CD4-positive, alpha-beta T cell (primary cell): ENCODE measurements at regions not wholly inside any gene's neighbourhood (a gene's known extent, or its start where the extent isn't known, plus 50 kb on each side); places are given as distances from the start of the nearest gene placed in this dataset.

Source experiments
- ATAC-seq: fragments of 200-7000 bp; cut with Tn5 transposase; one replicate; pipeline ENCODE4 v1.10.0; 2022; ENCODE audit warnings: mild to moderate bottlenecking; ENCODE audit not compliant: poor library complexity
- CTCF ChIA-PET: fragments of 350-600 bp; sonication (Branson Sonifier 250); formaldehyde crosslinking; loops from one replicate; lab custom pipeline; 2021; ENCODE audit warnings: antibody characterized with exemption, inconsistent platforms; lab: Charles Lee
- POLR2A ChIA-PET: fragments of 350-600 bp; sonication (Branson Sonifier 250); formaldehyde crosslinking; loops from one replicate; lab custom pipeline; 2021; ENCODE audit warnings: antibody characterized with exemption, inconsistent platforms; lab: Charles Lee
- DNase-seq, 14 experiments: peaks; one replicate each; pipeline ENCODE4 v3.0.0-alpha.2; 2013 to 2020; ENCODE audit warnings: mixed read lengths in 2 of 14
- H3K27ac ChIP-seq, 2 donors: one replicate each; pipeline versions ENCODE4 v1.5.1 to v1.7.0; 2013; ENCODE audit warnings: low read length in 2 of 2, low read depth in 1 of 2, mild to moderate bottlenecking in 1 of 2
- H3K27me3 ChIP-seq, 2 experiments: 1 replicate in 1 of 2; 2 replicates in 1 of 2; pipeline versions ENCODE4 v1.6.1 to v1.7.0; 2013; ENCODE audit warnings: low read length in 2 of 2, control low read depth in 1 of 2, mild to moderate bottlenecking in 1 of 2, moderate library complexity in 1 of 2; ENCODE audit not compliant: insufficient read depth in 2 of 2, control insufficient read depth in 1 of 2
- H3K36me3 ChIP-seq: one replicate; pipeline ENCODE4 v1.6.1; 2013; ENCODE audit warnings: low read length, control low read depth; ENCODE audit not compliant: insufficient read depth
- H3K4me1 ChIP-seq: one replicate; pipeline ENCODE4 v1.6.1; 2013; ENCODE audit warnings: low read length, control low read depth; ENCODE audit not compliant: insufficient read depth
- H3K4me3 ChIP-seq: one replicate; pipeline ENCODE4 v1.5.1; 2013; ENCODE audit warnings: mild to moderate bottlenecking, low read length, moderate library complexity
- H3K9me3 ChIP-seq, 2 experiments: 1 replicate in 1 of 2; 2 replicates in 1 of 2; pipeline versions ENCODE4 v1.6.1 to v1.7.0; 2013; ENCODE audit warnings: low read length in 2 of 2, mild to moderate bottlenecking in 2 of 2, control low read depth in 1 of 2, moderate library complexity in 1 of 2; ENCODE audit not compliant: control insufficient read depth in 1 of 2, insufficient read depth in 1 of 2
- H3K27ac Mint-ChIP-seq: one replicate; pipeline ENCODE4 v1.8.0; 2020; ENCODE audit warnings: mixed read lengths
- H3K27me3 Mint-ChIP-seq: one replicate; pipeline ENCODE4 v1.8.0; 2021; ENCODE audit warnings: mixed read lengths
- H3K36me3 Mint-ChIP-seq: one replicate; pipeline ENCODE4 v1.8.0; 2021; ENCODE audit warnings: low read depth, mixed read lengths
- H3K4me1 Mint-ChIP-seq: one replicate; pipeline ENCODE4 v1.8.0; 2021; ENCODE audit warnings: low read depth, mixed read lengths
- H3K4me3 Mint-ChIP-seq: one replicate; pipeline ENCODE4 v1.8.0; 2020; ENCODE audit warnings: mild to moderate bottlenecking, mixed read lengths
- H3K9me3 Mint-ChIP-seq: one replicate; pipeline ENCODE4 v1.8.0; 2020; ENCODE audit warnings: mixed read lengths
- CTCF ChIP-seq: fragments of 200-600 bp; IDR thresholded peaks from one replicate; pipeline ENCODE4 v1.8.0; 2022; ENCODE audit warnings: antibody characterized with exemption, mild to moderate bottlenecking
- intact Hi-C, 2 experiments: fragments of 100-400 bp; cut with DNase I in 1 of 2; cut with micrococcal nuclease in 1 of 2; formaldehyde crosslinking; loops; one replicate each; pipeline versions ENCODE4 v1.15.1 to v1.9.0; 2023 to 2025; cut with DNase I, micrococcal nuclease

GRCh38 chr4:136012220-136012619 is 1520.1 kb downstream of the PCDH18 start:
- H3K36me3 Mint-ChIP-seq: no peaks in the 10 kb centered on the region
- no peaks in the 10 kb centered on the region for H3K36me3 ChIP-seq
- peaks cover 0 to 14% of the 10 kb centered on the region in 2 experiments for H3K9me3 ChIP-seq
- no peaks in the 10 kb centered on the region for H3K27me3 Mint-ChIP-seq
- H3K4me1 Mint-ChIP-seq: no peaks in the 10 kb centered on the region
- H3K4me3 Mint-ChIP-seq: no peak overlapping the region
- H3K4me1 ChIP-seq: no peaks in the 10 kb centered on the region
- no peak overlapping the region for H3K27ac ChIP-seq
- ATAC-seq: no peak
- no peak overlapping the region for H3K27ac Mint-ChIP-seq
- CTCF ChIA-PET: no interaction called here
- H3K4me3 ChIP-seq: no peak overlapping the region
- H3K27me3 ChIP-seq: no peaks in the 10 kb centered on the region
- intact Hi-C loops: no loop called here
- no peaks in the 10 kb centered on the region for H3K9me3 Mint-ChIP-seq
- TF ChIP-seq CTCF: no peak
- no peak for DNase-seq
- POLR2A ChIA-PET: no interaction called here

- Histone ChIP-seq H3K27ac (no peak overlapping the region), H3K4me3 (no peak overlapping the region), H3K4me1 (no peaks in the 10 kb centered on the region), H3K9me3 (peaks cover 0 to 14% of the 10 kb centered on the region in 2 experiments), H3K36me3 (no peaks in the 10 kb centered on the region), H3K27me3 (no peaks in the 10 kb centered on the region)
- Mint-ChIP-seq H3K27ac (no peak overlapping the region), H3K36me3 (no peaks in the 10 kb centered on the region), H3K9me3 (no peaks in the 10 kb centered on the region), H3K27me3 (no peaks in the 10 kb centered on the region), H3K4me1 (no peaks in the 10 kb centered on the region), H3K4me3 (no peak overlapping the region)
- TF ChIP-seq CTCF: no peak
- POLR2A ChIA-PET: no interaction called here
- CTCF ChIA-PET: no interaction called here
- DNase-seq (no peak), ATAC-seq (no peak)
- intact Hi-C loops: no loop called here
Measured at GRCh38 chr4:136009258-136009832, 1522.9 kb downstream of the PCDH18 start.

GRCh38 chr4:136007991-136008390 is 1524.3 kb downstream of the PCDH18 start:
- H3K27ac ChIP-seq: no peak overlapping the region
- ATAC-seq (no peak), DNase-seq (no peak)
- Mint-ChIP-seq H3K4me1 (no peaks in the 10 kb centered on the region), H3K27me3 (no peaks in the 10 kb centered on the region), H3K27ac (no peak overlapping the region), H3K4me3 (no peak overlapping the region), H3K9me3 (no peaks in the 10 kb centered on the region), H3K36me3 (no peaks in the 10 kb centered on the region)
- H3K9me3 ChIP-seq: peaks cover 0 to 14% of the 10 kb centered on the region in 2 experiments
- no peaks in the 10 kb centered on the region for H3K4me1 ChIP-seq
- no peaks in the 10 kb centered on the region for H3K27me3 ChIP-seq
- no peak overlapping the region for H3K4me3 ChIP-seq
- ChIA-PET CTCF (no interaction called here), POLR2A (no interaction called here)
- H3K36me3 ChIP-seq: no peaks in the 10 kb centered on the region
- no peak for TF ChIP-seq CTCF
- intact Hi-C loops: no loop called here
